HepG2 (cell line): ENCODE measurements at regions not wholly inside any gene's neighbourhood (a gene's known extent, or its start where the extent isn't known, plus 50 kb on each side); places are given as distances from the start of the nearest gene placed in this dataset.
A peak's percentile ranks its signal among the peaks of the same experiment; 100 is the strongest.

Experiments
- ATAC-seq: fragments of 200-7000 bp; cut with Tn5 transposase; 3 replicates; pipeline ENCODE4 v1.9.1; 2020; ENCODE audit warnings: mild to moderate bottlenecking, moderate library complexity
- BruUV-seq: library from RNA; stranded (reverse); fragments of 400-500 nt; replicated peaks from 2 replicates; lab custom pipeline; 2021; lab: Mats Ljungman, UMichigan
- CTCF ChIA-PET: fragments of 300-600 bp; formaldehyde crosslinking; extraction: SDS; loops from one replicate; lab custom pipeline; 2021; ENCODE audit warnings: low total read pairs, inconsistent platforms, low intra/inter-chr PET ratio; lab: Yijun Ruan, JAX
- POLR2A ChIA-PET: fragments of 350-600 bp; sonication (Branson Sonifier 250); formaldehyde crosslinking; loops from one replicate; lab custom pipeline; 2020; ENCODE audit warnings: antibody characterized with exemption, inconsistent platforms; lab: Yijun Ruan, JAX
- DNase-seq: peaks from one replicate; pipeline ENCODE4 v3.0.0-alpha.2; 2015; ENCODE audit warnings: low spot score
- FAIRE-seq: peaks from 3 replicates; lab custom pipeline; 2011; peaks lifted over from hg19 to GRCh38; lab: Jason Lieb, UNC
- H2AFZ ChIP-seq: one replicate; pipeline ENCODE4 v1.6.1; 2011; ENCODE audit warnings: low read length, inconsistent platforms
- H3K27ac ChIP-seq: fragments of 300-600 bp; 3 replicates; pipeline ENCODE4 v1.8.0; 2011; ENCODE audit warnings: mixed run types, mild to moderate bottlenecking, mixed read lengths, low read length, inconsistent platforms; ENCODE audit not compliant: insufficient read depth; ENCODE audit errors: extremely low read length
- H3K27me3 ChIP-seq, 2 experiments: fragments of 200-600 bp in 1 of 2; 2 replicates in 1 of 2; 3 replicates in 1 of 2; pipeline versions ENCODE4 v1.6.0 to v1.8.0; 2011; ENCODE audit warnings: low read length in 2 of 2, mild to moderate bottlenecking in 2 of 2, moderate library complexity in 2 of 2, inconsistent platforms in 1 of 2; ENCODE audit not compliant: insufficient read depth in 2 of 2, control insufficient read depth in 1 of 2
- H3K36me3 ChIP-seq, 2 experiments: fragments of 200-600 bp in 1 of 2; replicated peaks in 1 of 2; 2 replicates in 1 of 2; 3 replicates in 1 of 2; pipeline versions ENCODE4 v1.5.1 to v1.8.0; 2011; ENCODE audit warnings: low read length in 2 of 2, inconsistent platforms in 1 of 2; ENCODE audit not compliant: insufficient read depth in 2 of 2, control insufficient read depth in 1 of 2
- H3K4me1 ChIP-seq: 2 replicates; pipeline ENCODE4 v1.5.1; 2012; ENCODE audit warnings: low read length, inconsistent platforms; ENCODE audit not compliant: insufficient read depth
- H3K4me2 ChIP-seq: 2 replicates; pipeline ENCODE4 v1.6.0; 2011; ENCODE audit warnings: low read depth, low read length, inconsistent platforms
- H3K4me3 ChIP-seq, 3 experiments: fragments of 200-600 bp in 1 of 3; sonication (generic), shearing (Covaris generic) in 1 of 3; replicated peaks in 1 of 3; 2 replicates each; pipeline ENCODE4 v1.5.1; 2011 to 2016; ENCODE audit warnings: low read length in 3 of 3, inconsistent platforms in 2 of 3, low read depth in 2 of 3, mild to moderate bottlenecking in 2 of 3, control low read depth in 1 of 3, mixed read lengths in 1 of 3; ENCODE audit not compliant: insufficient read depth in 1 of 3
- H3K79me2 ChIP-seq: one replicate; pipeline ENCODE4 v1.6.1; 2011; ENCODE audit warnings: low read length, inconsistent platforms; ENCODE audit not compliant: insufficient read depth
- H3K9ac ChIP-seq: 2 replicates; pipeline ENCODE4 v1.6.0; 2011; ENCODE audit warnings: mild to moderate bottlenecking, low read depth, low read length, inconsistent platforms; ENCODE audit not compliant: insufficient read depth
- H3K9me3 ChIP-seq: 2 replicates; pipeline ENCODE4 v1.5.1; 2012; ENCODE audit warnings: mild to moderate bottlenecking, low read length
- H4K20me1 ChIP-seq: 2 replicates; pipeline ENCODE4 v1.6.0; 2011; ENCODE audit warnings: inconsistent platforms, mild to moderate bottlenecking, low read length, moderate library complexity; ENCODE audit not compliant: insufficient read depth
- CENPT ChIP-seq: sonication (generic); formaldehyde crosslinking; IDR thresholded peaks from 2 replicates; pipeline ENCODE4 v1.8.0; 2022; ENCODE audit warnings: low read depth, mild to moderate bottlenecking, moderate library complexity, missing genetic modification reagents
- ELF4 ChIP-seq: sonication (generic); formaldehyde crosslinking; IDR thresholded peaks from 2 replicates; pipeline ENCODE4 v1.5.0; 2020; ENCODE audit warnings: missing genetic modification reagents, mild to moderate bottlenecking, moderate library complexity, borderline replicate concordance
- FOXM1 ChIP-seq: sonication (generic); formaldehyde crosslinking; IDR thresholded peaks from 2 replicates; pipeline ENCODE4 v1.5.0; 2020; ENCODE audit warnings: missing genetic modification reagents
- FUBP1 ChIP-seq: sonication (generic); formaldehyde crosslinking; IDR thresholded peaks from 2 replicates; pipeline ENCODE4 v1.5.1; 2020; ENCODE audit warnings: missing genetic modification reagents, mild to moderate bottlenecking, borderline replicate concordance
- HNRNPL ChIP-seq: fragments of 200-400 bp; formaldehyde crosslinking; IDR thresholded peaks from 2 replicates; pipeline ENCODE4 v1.6.1; 2017; ENCODE audit warnings: mild to moderate bottlenecking, low read depth, low read length
- HOXA7 ChIP-seq: sonication (generic); formaldehyde crosslinking; IDR thresholded peaks from 2 replicates; pipeline ENCODE4 v1.8.1; 2022; ENCODE audit warnings: mild to moderate bottlenecking, missing genetic modification reagents, moderate library complexity
- JDP2 ChIP-seq: sonication (generic); formaldehyde crosslinking; IDR thresholded peaks from 2 replicates; pipeline ENCODE4 v1.8.1; 2022; ENCODE audit warnings: missing genetic modification reagents, borderline replicate concordance
- KMT2A ChIP-seq: sonication (generic); formaldehyde crosslinking; IDR thresholded peaks from 2 replicates; pipeline ENCODE4 v1.4.0; 2020; ENCODE audit warnings: missing genetic modification reagents
- LCORL ChIP-seq, 2 experiments: fragments of 450-650 bp in 1 of 2; sonication (generic) in 1 of 2; formaldehyde crosslinking in 1 of 2; IDR thresholded peaks; 2 replicates each; pipeline versions ENCODE4 v1.5.0 to v1.6.1; 2017 to 2020; ENCODE audit warnings: antibody characterized with exemption in 1 of 2, missing genetic modification reagents in 1 of 2
- MAFF ChIP-seq: IDR thresholded peaks from 2 replicates; pipeline ENCODE4 v1.6.1; 2011; ENCODE audit warnings: low read depth, low read length, improper control_type of control experiment
- MAFK ChIP-seq, 2 experiments: IDR thresholded peaks in 1 of 2; conservative IDR thresholded peaks in 1 of 2; 2 replicates each; pipeline ENCODE4 v1.6.1; 2011; ENCODE audit warnings: improper control_type of control experiment in 2 of 2, low read length in 2 of 2
- NR2F2 ChIP-seq: IDR thresholded peaks from 2 replicates; pipeline ENCODE4 v1.6.1; 2012; ENCODE audit warnings: low read depth, inconsistent platforms, borderline replicate concordance
- SP4 ChIP-seq: sonication (generic); formaldehyde crosslinking; IDR thresholded peaks from 2 replicates; pipeline ENCODE4 v1.8.1; 2023; ENCODE audit warnings: mild to moderate bottlenecking, missing genetic modification reagents
- ZNF17 ChIP-seq: sonication (generic); formaldehyde crosslinking; IDR thresholded peaks from 2 replicates; pipeline ENCODE4 v1.5.0; 2020; ENCODE audit warnings: mild to moderate bottlenecking, missing genetic modification reagents
- ZNF703 ChIP-seq: sonication (generic); formaldehyde crosslinking; IDR thresholded peaks from 2 replicates; pipeline ENCODE4 v1.5.1; 2020; ENCODE audit warnings: missing genetic modification reagents, mild to moderate bottlenecking, moderate library complexity, borderline replicate concordance
- ZNF883 ChIP-seq: sonication (generic); formaldehyde crosslinking; IDR thresholded peaks from 2 replicates; pipeline ENCODE4 v1.5.1; 2020; ENCODE audit warnings: mild to moderate bottlenecking, missing genetic modification reagents; ENCODE audit errors: not compliant biosample characterization
- WGBS: methylation state at CpG from one replicate; pipeline ENCODE4 v1.1.6; 2017; ENCODE audit warnings: low lambda C conversion rate; 5-methylcytosine and 5-hydroxymethylcytosine counted together
- in situ Hi-C: cut with HindIII; loops from 2 replicates; pipeline ENCODE4 v1.10.0; 2017; ENCODE audit warnings: low pct_unique_long_range_greater_than_20kb; ENCODE audit not compliant: extremely low pct_ligation_motif_present
- intact Hi-C: fragments of 100-400 bp; cut with micrococcal nuclease; formaldehyde crosslinking; loops from one replicate; pipeline ENCODE4 v1.10.0; 2022; ENCODE audit not compliant: unreplicated experiment

GRCh38 chr18:41783879-41784278 is 171.2 kb upstream of the PIK3C3 start (continued):
- TF ChIP-seq ZNF883 (CRISPR knock-in tag) = no peak

DNA sequence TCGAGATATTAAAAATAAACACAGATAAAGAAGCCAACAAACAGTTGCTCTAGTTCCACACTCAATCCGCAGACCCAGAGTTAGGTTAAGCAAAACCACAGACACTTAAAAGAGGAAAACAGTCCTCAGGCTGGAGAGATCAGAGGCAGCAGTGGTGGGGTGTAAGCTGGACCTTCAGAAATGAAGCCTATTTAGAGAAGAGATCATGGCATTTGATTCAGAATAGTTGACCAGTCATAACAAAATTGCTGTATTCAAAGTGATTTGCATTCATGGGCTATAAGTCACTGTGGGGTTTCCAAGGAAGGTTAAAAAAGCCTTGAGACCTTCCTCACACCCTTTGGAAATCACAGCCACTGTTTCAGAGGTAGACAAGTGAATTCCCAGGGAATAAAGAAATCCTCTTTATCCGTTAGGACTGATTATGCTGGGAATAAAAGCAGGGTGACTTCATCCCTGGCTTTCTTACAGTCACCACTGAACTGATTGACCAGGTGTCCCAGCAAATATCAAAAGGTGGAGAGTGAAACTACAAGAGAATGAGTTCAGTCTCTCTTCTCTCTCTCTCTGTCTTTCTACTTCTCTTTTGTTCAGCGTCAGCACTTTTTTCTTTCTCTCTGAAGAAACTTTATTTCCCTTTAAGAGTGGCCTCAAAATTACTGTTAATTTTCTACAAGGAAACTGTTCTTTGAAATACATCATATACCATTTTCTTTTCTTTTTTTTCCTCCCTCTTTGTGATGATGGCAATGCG is 171.8 kb upstream of the PIK3C3 start:
- Histone ChIP-seq H3K36me3 (no peaks in the 10 kb centered on the region), H3K4me1 (no peaks in the 10 kb centered on the region), H3K27me3 (no peaks in the 10 kb centered on the region), H3K27ac (no peak overlapping the region), H4K20me1 (no peaks in the 10 kb centered on the region), H3K9ac (no peak overlapping the region), H2AFZ (no peak overlapping the region), H3K4me3 (no peak overlapping the region), H3K9me3 (no peaks in the 10 kb centered on the region), H3K4me2 (no peak overlapping the region), H3K79me2 (no peaks in the 10 kb centered on the region)
- no TSS peak for BruUV-seq
- in situ Hi-C loops (no loop called here), intact Hi-C loops (no loop called here)
- DNase-seq = no peak
- no peak for TF ChIP-seq CENPT (CRISPR knock-in tag)
- no peak for TF ChIP-seq ZNF17 (CRISPR knock-in tag)
- peak; percentile 51 for TF ChIP-seq MAFF
- TF ChIP-seq MAFK (conservative IDR thresholded peaks at IDR 0.05 in 1 of 2, IDR thresholded peaks at IDR 0.05 in 1 of 2; ENCODE audit: low read length in 2 of 2) = peak; percentile 64 to 81
- TF ChIP-seq, all 625 proteins: peak for 2
- ChIA-PET CTCF (no interaction called here), POLR2A (no interaction called here)
- WGBS = 3% methylated on average over 5 of the region's 5 CpGs
- ATAC-seq = no peak
- no peak for FAIRE-seq

- H3K9me3 ChIP-seq = no peaks in the 10 kb centered on the region
- no peak for DNase-seq
- POLR2A ChIA-PET = no interaction called here
- H3K79me2 ChIP-seq = no peaks in the 10 kb centered on the region
- no peak overlapping the region for H3K4me3 ChIP-seq
- no peaks in the 10 kb centered on the region for H4K20me1 ChIP-seq
- H3K4me1 ChIP-seq = no peaks in the 10 kb centered on the region
- no TSS peak for BruUV-seq
- ATAC-seq = no peak
- H2AFZ ChIP-seq = no peak overlapping the region
- H3K36me3 ChIP-seq = no peaks in the 10 kb centered on the region
- 0% methylated on average over 1 of the region's 1 CpG for WGBS
- no peak overlapping the region for H3K9ac ChIP-seq
- no peaks in the 10 kb centered on the region for H3K27me3 ChIP-seq
- in situ Hi-C loops (no loop called here), intact Hi-C loops (no loop called here)
- no peak overlapping the region for H3K27ac ChIP-seq
- H3K4me2 ChIP-seq = no peak overlapping the region
- no peak for FAIRE-seq
- CTCF ChIA-PET = no interaction called here
- no peak for TF ChIP-seq FOXM1 (CRISPR knock-in tag)
- TF ChIP-seq JDP2 = no peak
- no peak for TF ChIP-seq FUBP1 (CRISPR knock-in tag)
- TF ChIP-seq SP4 (CRISPR knock-in tag) = no peak
- no peak for TF ChIP-seq NR2F2
- TF ChIP-seq ELF4 = no peak
- no peak for TF ChIP-seq HNRNPL
- TF ChIP-seq LCORL (IDR thresholded peaks at IDR 0.05) = no peak
- TF ChIP-seq LCORL (CRISPR knock-in tag; IDR thresholded peaks at IDR 0.05) = no peak
- TF ChIP-seq KMT2A (CRISPR knock-in tag) = no peak
- TF ChIP-seq ZNF703 (CRISPR knock-in tag) = no peak
- TF ChIP-seq HOXA7 = no peak
Measured at GRCh38 chr18:41771973-41772372, 183.1 kb upstream of the PIK3C3 start.
